Fibroblast of mammary gland (primary cell): ENCODE measurements at regions not wholly inside any gene's neighbourhood (a gene's known extent, or its start where the extent isn't known, plus 50 kb on each side); places are given as distances from the start of the nearest gene placed in this dataset.

ENCODE experiments used
- DNase-seq: peaks from one replicate; pipeline ENCODE4 v3.0.0-alpha.2; 2010; ENCODE audit warnings: low read depth
- H3K4me3 ChIP-seq: 2 replicates; pipeline ENCODE4 v1.5.1; 2011; ENCODE audit warnings: low read depth, mild to moderate bottlenecking, low read length, moderate library complexity; ENCODE audit not compliant: control insufficient read depth
- TF ChIP-seq, protein P1 (sequence below): conservative IDR thresholded peaks from 2 replicates; pipeline ENCODE4 v1.5.1; 2011; ENCODE audit warnings: low read depth, low read length, inconsistent platforms; ENCODE audit not compliant: control insufficient read depth, insufficient read depth

DNA sequence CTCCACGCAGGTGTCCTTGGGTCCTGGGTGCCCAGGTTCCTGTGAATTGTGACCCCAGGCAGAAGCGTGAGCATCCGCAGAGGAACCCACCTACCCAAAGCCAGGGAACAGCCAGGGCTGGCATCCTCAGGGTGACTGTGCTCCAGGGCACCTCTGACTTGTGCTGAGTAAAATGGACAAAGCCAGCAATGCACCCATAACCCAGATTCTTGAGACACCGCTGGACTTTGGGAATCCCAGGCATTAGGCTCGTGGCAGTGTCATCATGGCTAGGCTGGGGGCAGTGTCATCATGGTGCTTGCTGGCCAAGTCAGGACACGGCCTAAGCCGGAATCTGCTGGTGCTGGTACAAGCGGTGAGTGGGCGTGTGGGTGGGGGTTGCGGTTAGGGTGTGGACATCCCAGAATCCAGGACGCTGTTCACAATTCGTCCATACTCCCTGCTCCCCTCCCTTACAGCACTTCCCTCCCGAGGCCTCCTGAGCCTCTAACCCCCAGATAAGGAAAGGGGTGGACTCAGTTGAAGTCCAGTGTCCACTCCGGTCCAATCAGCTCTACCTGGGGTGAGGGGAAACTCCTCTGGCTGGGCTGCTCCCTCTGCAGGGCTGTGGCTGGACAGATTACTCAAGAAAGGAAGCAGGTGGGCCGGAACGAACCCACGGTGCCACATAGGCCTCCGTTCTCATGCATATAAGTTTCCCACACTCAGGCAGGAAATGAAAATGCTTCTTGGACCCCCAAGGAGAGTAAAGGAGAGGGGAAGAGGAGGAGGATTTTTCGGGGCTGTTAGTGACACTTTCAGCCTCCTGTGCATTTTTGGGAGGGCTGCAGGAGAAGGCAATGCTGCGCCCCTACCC lies 138.9 kb downstream of the SEC14L1 start:
- TF ChIP-seq, protein P1, sequence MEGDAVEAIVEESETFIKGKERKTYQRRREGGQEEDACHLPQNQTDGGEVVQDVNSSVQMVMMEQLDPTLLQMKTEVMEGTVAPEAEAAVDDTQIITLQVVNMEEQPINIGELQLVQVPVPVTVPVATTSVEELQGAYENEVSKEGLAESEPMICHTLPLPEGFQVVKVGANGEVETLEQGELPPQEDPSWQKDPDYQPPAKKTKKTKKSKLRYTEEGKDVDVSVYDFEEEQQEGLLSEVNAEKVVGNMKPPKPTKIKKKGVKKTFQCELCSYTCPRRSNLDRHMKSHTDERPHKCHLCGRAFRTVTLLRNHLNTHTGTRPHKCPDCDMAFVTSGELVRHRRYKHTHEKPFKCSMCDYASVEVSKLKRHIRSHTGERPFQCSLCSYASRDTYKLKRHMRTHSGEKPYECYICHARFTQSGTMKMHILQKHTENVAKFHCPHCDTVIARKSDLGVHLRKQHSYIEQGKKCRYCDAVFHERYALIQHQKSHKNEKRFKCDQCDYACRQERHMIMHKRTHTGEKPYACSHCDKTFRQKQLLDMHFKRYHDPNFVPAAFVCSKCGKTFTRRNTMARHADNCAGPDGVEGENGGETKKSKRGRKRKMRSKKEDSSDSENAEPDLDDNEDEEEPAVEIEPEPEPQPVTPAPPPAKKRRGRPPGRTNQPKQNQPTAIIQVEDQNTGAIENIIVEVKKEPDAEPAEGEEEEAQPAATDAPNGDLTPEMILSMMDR, result no peak
- DNase-seq, result peak; percentile 84
- H3K4me3 ChIP-seq, result no peak overlapping the region

GRCh38 chr17:77280304-77281121 lies 139.7 kb downstream of the SEC14L1 start:
- DNase-seq, result peak; percentile 80
- peak overlapping the region; percentile 24 for H3K4me3 ChIP-seq
- TF ChIP-seq, protein P1, result no peak

- TF ChIP-seq, protein P1, result no peak
- H3K4me3 ChIP-seq, result peak overlapping the region; percentile 25
- DNase-seq, result no peak
These were observed 140.5 kb downstream of the SEC14L1 start for GRCh38 chr17:77281122-77281903.

GRCh38 chr17:77281904-77282367 lies 141.2 kb downstream of the SEC14L1 start:
- peak overlapping the region; percentile 25 for H3K4me3 ChIP-seq
- TF ChIP-seq, protein P1, result no peak
- DNase-seq, result no peak

DNA sequence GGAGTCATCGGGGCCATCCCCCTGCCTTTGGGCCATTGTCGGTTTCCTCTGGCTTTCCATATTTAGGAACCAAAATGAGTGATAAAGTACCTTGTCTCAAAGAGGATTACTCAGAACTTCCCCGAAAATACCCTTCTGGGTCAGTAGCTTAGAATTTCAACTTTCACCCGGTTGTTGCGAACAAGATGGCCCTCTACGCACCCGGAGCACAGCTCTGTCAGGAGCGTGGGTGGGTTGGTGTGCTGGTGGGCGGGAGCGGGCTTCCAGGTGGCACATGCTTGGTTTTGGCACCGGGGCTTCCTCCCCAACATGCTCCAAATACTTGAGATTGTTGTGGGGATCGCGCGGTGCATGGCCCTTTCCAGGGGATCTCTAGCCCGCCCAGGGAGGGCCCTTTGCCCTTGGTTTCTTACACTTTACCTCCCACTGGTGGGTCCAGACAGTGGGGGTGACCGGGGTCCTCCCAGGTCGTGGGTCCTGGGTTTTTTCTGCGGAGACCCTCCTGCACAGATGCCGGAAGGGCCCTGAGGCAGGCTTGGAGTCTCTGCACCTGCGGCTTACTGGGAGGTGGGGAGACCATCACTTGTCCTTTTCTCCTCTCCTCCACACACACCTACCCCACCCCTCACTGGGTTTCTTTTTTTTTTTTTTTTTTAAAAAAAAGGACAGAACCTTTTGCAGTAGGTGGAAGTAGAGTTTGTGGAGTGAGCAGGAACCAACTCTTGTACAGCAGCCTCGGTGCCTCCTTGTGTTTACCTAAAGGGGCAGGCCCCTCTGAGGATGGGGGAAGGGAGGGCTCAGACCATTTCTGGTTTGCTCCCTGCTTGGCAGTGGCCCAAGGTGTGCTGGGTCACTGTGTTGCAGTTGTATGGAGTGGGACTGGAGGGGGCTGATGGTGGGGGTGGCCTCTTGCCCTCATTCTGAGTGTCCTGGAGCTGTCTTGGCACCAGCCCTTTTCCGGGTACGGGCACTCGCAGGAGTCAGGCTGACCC lies 142.1 kb downstream of the SEC14L1 start:
- TF ChIP-seq, protein P1, result no peak
- no peak overlapping the region for H3K4me3 ChIP-seq
- DNase-seq, result peak; percentile 58
